ENCODE measurements at regions not wholly inside any gene's neighbourhood (a gene's known extent, or its start where the extent isn't known, plus 50 kb on each side); places are given as distances from the start of the nearest gene placed in this dataset.

GRCh38 chr1:209446356-209446755 is 137.2 kb upstream of the CAMK1G start:
- Histone ChIP-seq H2AFZ (ENCODE audit: low read depth, low read length, severe bottlenecking) (no peak overlapping the region), H3F3A (ENCODE audit: insufficient read depth) (no peaks in the 10 kb centered on the region), H3K36me3 (ENCODE audit: low read length) (no peaks in the 10 kb centered on the region), H3K79me2 (ENCODE audit: insufficient read depth, low read length) (no peaks in the 10 kb centered on the region), H3K4me3 (ENCODE audit: insufficient read depth, low read length, poor library complexity, severe bottlenecking) (no peak overlapping the region), H3K9me2 (replicated peaks; ENCODE audit: insufficient read depth, low read length) (no peaks in the 10 kb centered on the region), H3K9ac (ENCODE audit: low read length) (no peak overlapping the region), H3K4me2 (ENCODE audit: low read depth, low read length, poor library complexity, severe bottlenecking) (no peak overlapping the region), H3K9me3 (ENCODE audit: insufficient read depth, low read length) (no peaks in the 10 kb centered on the region), H4K20me1 (ENCODE audit: low read depth, low read length) (no peaks in the 10 kb centered on the region), H3K27me3 (ENCODE audit: low read length) (no peaks in the 10 kb centered on the region), H3K27ac (ENCODE audit: low read depth, low read length) (no peak overlapping the region)
- no peak for TF ChIP-seq EZH2phosphoT487 (conservative IDR thresholded peaks at IDR 0.05; ENCODE audit: low read length)
- TF ChIP-seq, protein P1, sequence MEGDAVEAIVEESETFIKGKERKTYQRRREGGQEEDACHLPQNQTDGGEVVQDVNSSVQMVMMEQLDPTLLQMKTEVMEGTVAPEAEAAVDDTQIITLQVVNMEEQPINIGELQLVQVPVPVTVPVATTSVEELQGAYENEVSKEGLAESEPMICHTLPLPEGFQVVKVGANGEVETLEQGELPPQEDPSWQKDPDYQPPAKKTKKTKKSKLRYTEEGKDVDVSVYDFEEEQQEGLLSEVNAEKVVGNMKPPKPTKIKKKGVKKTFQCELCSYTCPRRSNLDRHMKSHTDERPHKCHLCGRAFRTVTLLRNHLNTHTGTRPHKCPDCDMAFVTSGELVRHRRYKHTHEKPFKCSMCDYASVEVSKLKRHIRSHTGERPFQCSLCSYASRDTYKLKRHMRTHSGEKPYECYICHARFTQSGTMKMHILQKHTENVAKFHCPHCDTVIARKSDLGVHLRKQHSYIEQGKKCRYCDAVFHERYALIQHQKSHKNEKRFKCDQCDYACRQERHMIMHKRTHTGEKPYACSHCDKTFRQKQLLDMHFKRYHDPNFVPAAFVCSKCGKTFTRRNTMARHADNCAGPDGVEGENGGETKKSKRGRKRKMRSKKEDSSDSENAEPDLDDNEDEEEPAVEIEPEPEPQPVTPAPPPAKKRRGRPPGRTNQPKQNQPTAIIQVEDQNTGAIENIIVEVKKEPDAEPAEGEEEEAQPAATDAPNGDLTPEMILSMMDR (IDR thresholded peaks at IDR 0.05; ENCODE audit: insufficient read depth, low read length, poor library complexity, severe bottlenecking), result no peak

GRCh38 chr1:209454340-209454994 is 129.0 kb upstream of the CAMK1G start:
- Histone ChIP-seq H3K4me3 (ENCODE audit: insufficient read depth, low read length, poor library complexity, severe bottlenecking) (no peak overlapping the region), H3K4me2 (ENCODE audit: low read depth, low read length, poor library complexity, severe bottlenecking) (no peak overlapping the region), H3K9ac (ENCODE audit: low read length) (no peak overlapping the region), H3K9me3 (ENCODE audit: insufficient read depth, low read length) (no peaks in the 10 kb centered on the region), H3K79me2 (ENCODE audit: insufficient read depth, low read length) (no peaks in the 10 kb centered on the region), H3K36me3 (ENCODE audit: low read length) (no peaks in the 10 kb centered on the region), H4K20me1 (ENCODE audit: low read depth, low read length) (no peaks in the 10 kb centered on the region), H2AFZ (ENCODE audit: low read depth, low read length, severe bottlenecking) (no peak overlapping the region), H3K27me3 (ENCODE audit: low read length) (no peaks in the 10 kb centered on the region), H3K9me2 (replicated peaks; ENCODE audit: insufficient read depth, low read length) (no peaks in the 10 kb centered on the region), H3F3A (ENCODE audit: insufficient read depth) (no peaks in the 10 kb centered on the region), H3K27ac (ENCODE audit: low read depth, low read length) (no peak overlapping the region)
- TF ChIP-seq EZH2phosphoT487 (conservative IDR thresholded peaks at IDR 0.05; ENCODE audit: low read length), result no peak
- TF ChIP-seq, protein P1 (IDR thresholded peaks at IDR 0.05; ENCODE audit: insufficient read depth, low read length, poor library complexity, severe bottlenecking), result no peak

DNA sequence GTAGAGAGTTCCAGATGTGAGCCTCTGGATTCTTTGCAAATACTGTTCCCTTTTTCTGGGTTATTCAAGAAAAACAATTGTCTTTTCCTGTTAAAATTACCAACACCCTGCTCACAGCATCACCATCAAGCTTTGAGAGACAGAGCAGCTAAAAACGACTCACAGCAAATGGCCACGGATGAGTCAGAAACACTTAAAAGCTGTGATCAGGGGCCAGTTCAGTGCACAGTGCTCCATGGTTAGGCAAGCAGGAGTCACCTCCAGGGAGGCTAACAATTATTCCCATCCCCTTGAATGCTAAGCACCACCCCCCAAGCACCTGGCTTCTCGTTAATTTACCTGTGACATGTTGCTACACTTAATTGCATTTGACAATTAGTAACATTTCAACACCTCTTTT is 128.4 kb upstream of the CAMK1G start:
- H3K9ac ChIP-seq (ENCODE audit: low read length), result no peak overlapping the region
- TF ChIP-seq, protein P1 (IDR thresholded peaks at IDR 0.05; ENCODE audit: insufficient read depth, low read length, poor library complexity, severe bottlenecking), result no peak
- TF ChIP-seq EZH2phosphoT487 (conservative IDR thresholded peaks at IDR 0.05; ENCODE audit: low read length), result no peak
- no peaks in the 10 kb centered on the region for H3K79me2 ChIP-seq (ENCODE audit: insufficient read depth, low read length)
- no peaks in the 10 kb centered on the region for H3K9me3 ChIP-seq (ENCODE audit: insufficient read depth, low read length)
- no peaks in the 10 kb centered on the region for H3F3A ChIP-seq (ENCODE audit: insufficient read depth)
- H3K27me3 ChIP-seq (ENCODE audit: low read length), result no peaks in the 10 kb centered on the region
- H3K4me3 ChIP-seq (ENCODE audit: insufficient read depth, low read length, poor library complexity, severe bottlenecking), result no peak overlapping the region
- H4K20me1 ChIP-seq (ENCODE audit: low read depth, low read length), result no peaks in the 10 kb centered on the region
- no peaks in the 10 kb centered on the region for H3K36me3 ChIP-seq (ENCODE audit: low read length)
- H3K27ac ChIP-seq (ENCODE audit: low read depth, low read length), result no peak overlapping the region
- H3K4me2 ChIP-seq (ENCODE audit: low read depth, low read length, poor library complexity, severe bottlenecking), result no peak overlapping the region
- no peaks in the 10 kb centered on the region for H3K9me2 ChIP-seq (replicated peaks; ENCODE audit: insufficient read depth, low read length)
- no peak overlapping the region for H2AFZ ChIP-seq (ENCODE audit: low read depth, low read length, severe bottlenecking)

All from SU-DHL-6 (cell line).